ENCODE measurements at regions not wholly inside any gene's neighbourhood (a gene's known extent, or its start where the extent isn't known, plus 50 kb on each side); places are given as distances from the start of the nearest gene placed in this dataset.

DNA sequence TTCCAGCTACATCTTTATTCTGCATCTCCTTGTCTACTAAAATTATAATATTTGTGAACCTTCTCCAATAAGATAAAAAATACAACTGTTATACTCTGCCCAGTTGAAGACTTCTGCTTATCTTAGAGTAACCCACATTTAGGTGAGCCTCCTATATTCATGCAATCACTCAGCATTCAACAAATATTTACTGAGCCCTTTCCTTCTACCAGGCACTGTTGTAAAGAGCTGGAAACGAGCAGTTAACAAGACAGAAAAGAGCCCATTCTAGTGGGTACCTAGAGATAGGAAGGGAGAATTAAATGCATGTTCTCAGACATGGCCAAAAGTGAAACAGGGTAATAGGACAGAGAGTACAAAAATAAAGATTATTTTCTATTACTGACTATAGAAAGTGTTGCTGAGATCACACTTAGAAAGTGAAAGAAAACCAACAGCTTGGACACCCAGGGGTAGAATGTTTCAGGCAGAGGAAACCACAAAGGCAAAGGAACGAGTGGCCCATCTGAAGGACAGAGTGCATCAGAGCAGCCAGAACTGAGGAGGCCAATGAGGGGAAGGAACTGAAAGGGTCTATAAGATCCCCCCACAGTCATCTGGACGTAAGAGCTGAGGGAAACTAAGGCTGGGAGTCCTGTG is 50.8 kb upstream of the SMLR1 start:
- no peaks in the 10 kb centered on the region for H3K79me2 ChIP-seq (ENCODE audit: low read length)

More for the DNA sequence above, 50.8 kb upstream of the SMLR1 start:
- Histone ChIP-seq H3K9ac (ENCODE audit: low read length) (no peak overlapping the region), H3K4me2 (ENCODE audit: low read length) (no peak overlapping the region), H2AFZ (ENCODE audit: low read length) (no peak overlapping the region), H3K4me3 (ENCODE audit: low read length) (no peak overlapping the region), H3K4me1 (ENCODE audit: insufficient read depth, low read length) (no peaks in the 10 kb centered on the region), H3F3A (ENCODE audit: low read length, unreplicated experiment) (no peaks in the 10 kb centered on the region), H4K20me1 (ENCODE audit: low read length) (no peaks in the 10 kb centered on the region), H3K9me2 (replicated peaks; ENCODE audit: low read length) (no peaks in the 10 kb centered on the region), H3K27me3 (ENCODE audit: low read length) (no peaks in the 10 kb centered on the region), H3K36me3 (ENCODE audit: low read depth, low read length) (no peaks in the 10 kb centered on the region), H3K9me3 (ENCODE audit: low read length) (no peaks in the 10 kb centered on the region), H3K27ac (ENCODE audit: low read length) (no peak overlapping the region)
- TF ChIP-seq EZH2phosphoT487 (IDR thresholded peaks at IDR 0.05; ENCODE audit: borderline replicate concordance, low read length) (no peak), EZH2 (IDR thresholded peaks at IDR 0.05; ENCODE audit: low read length, unreplicated experiment) (no peak), CTCF (conservative IDR thresholded peaks at IDR 0.05; ENCODE audit: low read depth, low read length) (no peak)
- intact Hi-C loops (cut with micrococcal nuclease) = no loop called here
- ChIA-PET CTCF (no interaction called here), POLR2A (ENCODE audit: unreplicated experiment) (no interaction called here)
- no peak for ATAC-seq
- DNase-seq = no peak
- BruUV-seq (replicated peaks) = no TSS peak

All from PC-3 (cell line).